HepG2 (cell line): ENCODE measurements at regions not wholly inside any gene's neighbourhood (a gene's known extent, or its start where the extent isn't known, plus 50 kb on each side); places are given as distances from the start of the nearest gene placed in this dataset.

Experiments used
- ATAC-seq: fragments of 200-7000 bp; cut with Tn5 transposase; 3 replicates; pipeline ENCODE4 v1.9.1; 2020; ENCODE audit warnings: mild to moderate bottlenecking, moderate library complexity
- BruUV-seq: library from RNA; stranded (reverse); fragments of 400-500 nt; replicated peaks from 2 replicates; lab custom pipeline; 2021; lab: Mats Ljungman, UMichigan
- CTCF ChIA-PET: fragments of 300-600 bp; formaldehyde crosslinking; extraction: SDS; loops from one replicate; lab custom pipeline; 2021; ENCODE audit warnings: low total read pairs, inconsistent platforms, low intra/inter-chr PET ratio; lab: Yijun Ruan, JAX
- POLR2A ChIA-PET: fragments of 350-600 bp; sonication (Branson Sonifier 250); formaldehyde crosslinking; loops from one replicate; lab custom pipeline; 2020; ENCODE audit warnings: antibody characterized with exemption, inconsistent platforms; lab: Yijun Ruan, JAX
- DNase-seq: peaks from one replicate; pipeline ENCODE4 v3.0.0-alpha.2; 2015; ENCODE audit warnings: low spot score
- FAIRE-seq: peaks from 3 replicates; lab custom pipeline; 2011; peaks lifted over from hg19 to GRCh38; lab: Jason Lieb, UNC
- H2AFZ ChIP-seq: one replicate; pipeline ENCODE4 v1.6.1; 2011; ENCODE audit warnings: low read length, inconsistent platforms
- H3K27ac ChIP-seq: fragments of 300-600 bp; 3 replicates; pipeline ENCODE4 v1.8.0; 2011; ENCODE audit warnings: mixed run types, mild to moderate bottlenecking, mixed read lengths, low read length, inconsistent platforms; ENCODE audit not compliant: insufficient read depth; ENCODE audit errors: extremely low read length
- H3K27me3 ChIP-seq, 2 experiments: fragments of 200-600 bp in 1 of 2; 2 replicates in 1 of 2; 3 replicates in 1 of 2; pipeline versions ENCODE4 v1.6.0 to v1.8.0; 2011; ENCODE audit warnings: low read length in 2 of 2, mild to moderate bottlenecking in 2 of 2, moderate library complexity in 2 of 2, inconsistent platforms in 1 of 2; ENCODE audit not compliant: insufficient read depth in 2 of 2, control insufficient read depth in 1 of 2
- H3K36me3 ChIP-seq, 2 experiments: fragments of 200-600 bp in 1 of 2; replicated peaks in 1 of 2; 2 replicates in 1 of 2; 3 replicates in 1 of 2; pipeline versions ENCODE4 v1.5.1 to v1.8.0; 2011; ENCODE audit warnings: low read length in 2 of 2, inconsistent platforms in 1 of 2; ENCODE audit not compliant: insufficient read depth in 2 of 2, control insufficient read depth in 1 of 2
- H3K4me1 ChIP-seq: 2 replicates; pipeline ENCODE4 v1.5.1; 2012; ENCODE audit warnings: low read length, inconsistent platforms; ENCODE audit not compliant: insufficient read depth
- H3K4me2 ChIP-seq: 2 replicates; pipeline ENCODE4 v1.6.0; 2011; ENCODE audit warnings: low read depth, low read length, inconsistent platforms
- H3K4me3 ChIP-seq, 3 experiments: fragments of 200-600 bp in 1 of 3; sonication (generic), shearing (Covaris generic) in 1 of 3; replicated peaks in 1 of 3; 2 replicates each; pipeline ENCODE4 v1.5.1; 2011 to 2016; ENCODE audit warnings: low read length in 3 of 3, inconsistent platforms in 2 of 3, low read depth in 2 of 3, mild to moderate bottlenecking in 2 of 3, control low read depth in 1 of 3, mixed read lengths in 1 of 3; ENCODE audit not compliant: insufficient read depth in 1 of 3
- H3K79me2 ChIP-seq: one replicate; pipeline ENCODE4 v1.6.1; 2011; ENCODE audit warnings: low read length, inconsistent platforms; ENCODE audit not compliant: insufficient read depth
- H3K9ac ChIP-seq: 2 replicates; pipeline ENCODE4 v1.6.0; 2011; ENCODE audit warnings: mild to moderate bottlenecking, low read depth, low read length, inconsistent platforms; ENCODE audit not compliant: insufficient read depth
- H3K9me3 ChIP-seq: 2 replicates; pipeline ENCODE4 v1.5.1; 2012; ENCODE audit warnings: mild to moderate bottlenecking, low read length
- H4K20me1 ChIP-seq: 2 replicates; pipeline ENCODE4 v1.6.0; 2011; ENCODE audit warnings: inconsistent platforms, mild to moderate bottlenecking, low read length, moderate library complexity; ENCODE audit not compliant: insufficient read depth
- KLF15 ChIP-seq: sonication (generic); formaldehyde crosslinking; IDR thresholded peaks from 2 replicates; pipeline ENCODE4 v1.8.1; 2023; ENCODE audit warnings: borderline replicate concordance, mild to moderate bottlenecking, inconsistent platforms, missing genetic modification reagents, mixed read lengths
- MAFF ChIP-seq: IDR thresholded peaks from 2 replicates; pipeline ENCODE4 v1.6.1; 2011; ENCODE audit warnings: low read depth, low read length, improper control_type of control experiment
- MBNL3 ChIP-seq: fragments of 250-450 bp; sonication (Bioruptor Pico); conservative IDR thresholded peaks from 2 replicates; pipeline ENCODE4 v1.8.0; 2022; ENCODE audit warnings: mild to moderate bottlenecking, inconsistent platforms
- MIXL1 ChIP-seq: IDR thresholded peaks from 2 replicates; pipeline ENCODE4 v1.6.1; 2016
- NPAS2 ChIP-seq: sonication (generic); formaldehyde crosslinking; IDR thresholded peaks from 2 replicates; pipeline ENCODE4 v1.8.0; 2022; ENCODE audit warnings: mild to moderate bottlenecking, missing genetic modification reagents, borderline replicate concordance
- SIN3A ChIP-seq: IDR thresholded peaks from 2 replicates; pipeline ENCODE4 v1.6.1; 2011; ENCODE audit warnings: low read depth, mild to moderate bottlenecking, control low read depth, low read length, borderline replicate concordance
- ZKSCAN8 ChIP-seq: IDR thresholded peaks from 2 replicates; pipeline ENCODE4 v1.6.1; 2016; ENCODE audit warnings: borderline replicate concordance, missing genetic modification reagents, missing compliant biosample characterization
- ZNF605 ChIP-seq: sonication (generic); formaldehyde crosslinking; IDR thresholded peaks from 2 replicates; pipeline ENCODE4 v1.8.0; 2022; ENCODE audit warnings: mild to moderate bottlenecking, missing genetic modification reagents
- WGBS: methylation state at CpG from one replicate; pipeline ENCODE4 v1.1.6; 2017; ENCODE audit warnings: low lambda C conversion rate; 5-methylcytosine and 5-hydroxymethylcytosine counted together
- in situ Hi-C: cut with HindIII; loops from 2 replicates; pipeline ENCODE4 v1.10.0; 2017; ENCODE audit warnings: low pct_unique_long_range_greater_than_20kb; ENCODE audit not compliant: extremely low pct_ligation_motif_present
- intact Hi-C: fragments of 100-400 bp; cut with micrococcal nuclease; formaldehyde crosslinking; loops from one replicate; pipeline ENCODE4 v1.10.0; 2022; ENCODE audit not compliant: unreplicated experiment
- TF ChIP-seq, protein P1 (sequence below), 2 experiments: fragments of 450-650 bp in 1 of 2; sonication (generic) in 1 of 2; formaldehyde crosslinking; IDR thresholded peaks; 2 replicates each; pipeline versions ENCODE4 v1.5.0 to v1.8.0; 2020 to 2022; ENCODE audit warnings: mild to moderate bottlenecking in 1 of 2, missing genetic modification reagents in 1 of 2
- TF ChIP-seq, protein P2 (sequence below): conservative IDR thresholded peaks from 2 replicates; pipeline ENCODE4 v1.6.1; 2018; ENCODE audit warnings: missing genetic modification reagents
- TF ChIP-seq, protein P3 (sequence below): sonication (generic); formaldehyde crosslinking; IDR thresholded peaks from 2 replicates; pipeline ENCODE4 v1.4.0; 2020; ENCODE audit warnings: missing genetic modification reagents, borderline replicate concordance
- TF ChIP-seq, protein P4 (sequence below), 2 experiments: sonication (generic) in 1 of 2; formaldehyde crosslinking in 1 of 2; IDR thresholded peaks; 2 replicates each; pipeline versions ENCODE4 v1.6.1 to v1.9.0; 2014 to 2022; ENCODE audit warnings: antibody characterized with exemption in 1 of 2, borderline replicate concordance in 1 of 2, inconsistent platforms in 1 of 2, low read depth in 1 of 2, missing genetic modification reagents in 1 of 2

DNA sequence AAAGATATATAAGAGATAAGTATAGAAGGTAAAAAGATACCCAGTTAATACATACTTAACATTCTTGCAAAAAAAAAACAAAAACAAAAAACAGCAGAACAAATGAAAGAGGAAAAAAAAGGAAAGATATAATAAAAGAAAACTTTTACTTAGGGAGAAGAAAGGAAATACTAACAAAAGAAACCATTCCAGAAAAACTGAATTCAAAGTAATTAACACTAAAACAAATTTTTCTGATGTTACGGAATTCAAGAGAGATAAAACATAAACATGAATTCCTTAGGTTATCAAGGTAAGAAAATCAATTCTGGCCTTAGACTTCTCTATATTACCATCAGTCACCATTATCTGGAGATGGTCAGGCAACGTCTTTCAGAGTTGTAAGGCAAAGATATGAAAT, 261.8 kb downstream of the ZEB2 start:
- in situ Hi-C loops, result no loop called here
- FAIRE-seq (no peak), ATAC-seq (no peak)
- BruUV-seq, result no TSS peak
- Histone ChIP-seq H3K27ac (no peak overlapping the region), H3K9ac (no peak overlapping the region), H3K4me3 (no peak overlapping the region), H4K20me1 (no peaks in the 10 kb centered on the region), H3K27me3 (no peaks in the 10 kb centered on the region), H3K9me3 (peaks cover 38% of the 10 kb centered on the region), H3K79me2 (no peaks in the 10 kb centered on the region), H3K36me3 (no peaks in the 10 kb centered on the region), H3K4me2 (no peak overlapping the region), H3K4me1 (peaks cover 12% of the 10 kb centered on the region), H2AFZ (no peak overlapping the region)
- CTCF ChIA-PET, result no interaction called here
- 46% methylated on average over 2 of the region's 2 CpGs for WGBS
- POLR2A ChIA-PET, result no interaction called here
- intact Hi-C loops, result no loop called here
- TF ChIP-seq, protein P1, sequence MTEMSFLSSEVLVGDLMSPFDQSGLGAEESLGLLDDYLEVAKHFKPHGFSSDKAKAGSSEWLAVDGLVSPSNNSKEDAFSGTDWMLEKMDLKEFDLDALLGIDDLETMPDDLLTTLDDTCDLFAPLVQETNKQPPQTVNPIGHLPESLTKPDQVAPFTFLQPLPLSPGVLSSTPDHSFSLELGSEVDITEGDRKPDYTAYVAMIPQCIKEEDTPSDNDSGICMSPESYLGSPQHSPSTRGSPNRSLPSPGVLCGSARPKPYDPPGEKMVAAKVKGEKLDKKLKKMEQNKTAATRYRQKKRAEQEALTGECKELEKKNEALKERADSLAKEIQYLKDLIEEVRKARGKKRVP (CRISPR knock-in tag; IDR thresholded peaks at IDR 0.05), result no peak
- TF ChIP-seq ZNF605, result no peak
- no peak for TF ChIP-seq MAFF
- TF ChIP-seq ZKSCAN8 (CRISPR knock-in tag), result no peak
- no peak for TF ChIP-seq KLF15 (CRISPR knock-in tag)
- TF ChIP-seq, protein P2, sequence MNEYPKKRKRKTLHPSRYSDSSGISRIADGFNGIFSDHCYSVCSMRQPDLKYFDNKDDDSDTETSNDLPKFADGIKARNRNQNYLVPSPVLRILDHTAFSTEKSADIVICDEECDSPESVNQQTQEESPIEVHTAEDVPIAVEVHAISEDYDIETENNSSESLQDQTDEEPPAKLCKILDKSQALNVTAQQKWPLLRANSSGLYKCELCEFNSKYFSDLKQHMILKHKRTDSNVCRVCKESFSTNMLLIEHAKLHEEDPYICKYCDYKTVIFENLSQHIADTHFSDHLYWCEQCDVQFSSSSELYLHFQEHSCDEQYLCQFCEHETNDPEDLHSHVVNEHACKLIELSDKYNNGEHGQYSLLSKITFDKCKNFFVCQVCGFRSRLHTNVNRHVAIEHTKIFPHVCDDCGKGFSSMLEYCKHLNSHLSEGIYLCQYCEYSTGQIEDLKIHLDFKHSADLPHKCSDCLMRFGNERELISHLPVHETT (CRISPR knock-in tag), result no peak
- TF ChIP-seq, protein P3, sequence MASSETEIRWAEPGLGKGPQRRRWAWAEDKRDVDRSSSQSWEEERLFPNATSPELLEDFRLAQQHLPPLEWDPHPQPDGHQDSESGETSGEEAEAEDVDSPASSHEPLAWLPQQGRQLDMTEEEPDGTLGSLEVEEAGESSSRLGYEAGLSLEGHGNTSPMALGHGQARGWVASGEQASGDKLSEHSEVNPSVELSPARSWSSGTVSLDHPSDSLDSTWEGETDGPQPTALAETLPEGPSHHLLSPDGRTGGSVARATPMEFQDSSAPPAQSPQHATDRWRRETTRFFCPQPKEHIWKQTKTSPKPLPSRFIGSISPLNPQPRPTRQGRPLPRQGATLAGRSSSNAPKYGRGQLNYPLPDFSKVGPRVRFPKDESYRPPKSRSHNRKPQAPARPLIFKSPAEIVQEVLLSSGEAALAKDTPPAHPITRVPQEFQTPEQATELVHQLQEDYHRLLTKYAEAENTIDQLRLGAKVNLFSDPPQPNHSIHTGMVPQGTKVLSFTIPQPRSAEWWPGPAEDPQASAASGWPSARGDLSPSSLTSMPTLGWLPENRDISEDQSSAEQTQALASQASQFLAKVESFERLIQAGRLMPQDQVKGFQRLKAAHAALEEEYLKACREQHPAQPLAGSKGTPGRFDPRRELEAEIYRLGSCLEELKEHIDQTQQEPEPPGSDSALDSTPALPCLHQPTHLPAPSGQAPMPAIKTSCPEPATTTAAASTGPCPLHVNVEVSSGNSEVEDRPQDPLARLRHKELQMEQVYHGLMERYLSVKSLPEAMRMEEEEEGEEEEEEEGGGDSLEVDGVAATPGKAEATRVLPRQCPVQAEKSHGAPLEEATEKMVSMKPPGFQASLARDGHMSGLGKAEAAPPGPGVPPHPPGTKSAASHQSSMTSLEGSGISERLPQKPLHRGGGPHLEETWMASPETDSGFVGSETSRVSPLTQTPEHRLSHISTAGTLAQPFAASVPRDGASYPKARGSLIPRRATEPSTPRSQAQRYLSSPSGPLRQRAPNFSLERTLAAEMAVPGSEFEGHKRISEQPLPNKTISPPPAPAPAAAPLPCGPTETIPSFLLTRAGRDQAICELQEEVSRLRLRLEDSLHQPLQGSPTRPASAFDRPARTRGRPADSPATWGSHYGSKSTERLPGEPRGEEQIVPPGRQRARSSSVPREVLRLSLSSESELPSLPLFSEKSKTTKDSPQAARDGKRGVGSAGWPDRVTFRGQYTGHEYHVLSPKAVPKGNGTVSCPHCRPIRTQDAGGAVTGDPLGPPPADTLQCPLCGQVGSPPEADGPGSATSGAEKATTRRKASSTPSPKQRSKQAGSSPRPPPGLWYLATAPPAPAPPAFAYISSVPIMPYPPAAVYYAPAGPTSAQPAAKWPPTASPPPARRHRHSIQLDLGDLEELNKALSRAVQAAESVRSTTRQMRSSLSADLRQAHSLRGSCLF (CRISPR knock-in tag), result no peak
- TF ChIP-seq SIN3A, result no peak
- TF ChIP-seq NPAS2 (CRISPR knock-in tag), result no peak
- TF ChIP-seq MIXL1, result no peak
- TF ChIP-seq MBNL3 (CRISPR knock-in tag), result no peak
- TF ChIP-seq, protein P4, sequence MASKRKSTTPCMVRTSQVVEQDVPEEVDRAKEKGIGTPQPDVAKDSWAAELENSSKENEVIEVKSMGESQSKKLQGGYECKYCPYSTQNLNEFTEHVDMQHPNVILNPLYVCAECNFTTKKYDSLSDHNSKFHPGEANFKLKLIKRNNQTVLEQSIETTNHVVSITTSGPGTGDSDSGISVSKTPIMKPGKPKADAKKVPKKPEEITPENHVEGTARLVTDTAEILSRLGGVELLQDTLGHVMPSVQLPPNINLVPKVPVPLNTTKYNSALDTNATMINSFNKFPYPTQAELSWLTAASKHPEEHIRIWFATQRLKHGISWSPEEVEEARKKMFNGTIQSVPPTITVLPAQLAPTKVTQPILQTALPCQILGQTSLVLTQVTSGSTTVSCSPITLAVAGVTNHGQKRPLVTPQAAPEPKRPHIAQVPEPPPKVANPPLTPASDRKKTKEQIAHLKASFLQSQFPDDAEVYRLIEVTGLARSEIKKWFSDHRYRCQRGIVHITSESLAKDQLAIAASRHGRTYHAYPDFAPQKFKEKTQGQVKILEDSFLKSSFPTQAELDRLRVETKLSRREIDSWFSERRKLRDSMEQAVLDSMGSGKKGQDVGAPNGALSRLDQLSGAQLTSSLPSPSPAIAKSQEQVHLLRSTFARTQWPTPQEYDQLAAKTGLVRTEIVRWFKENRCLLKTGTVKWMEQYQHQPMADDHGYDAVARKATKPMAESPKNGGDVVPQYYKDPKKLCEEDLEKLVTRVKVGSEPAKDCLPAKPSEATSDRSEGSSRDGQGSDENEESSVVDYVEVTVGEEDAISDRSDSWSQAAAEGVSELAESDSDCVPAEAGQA (IDR thresholded peaks at IDR 0.05; ENCODE audit: low read depth), result no peak
- TF ChIP-seq, protein P4 (CRISPR knock-in tag; IDR thresholded peaks at IDR 0.05; ENCODE audit: borderline replicate concordance), result no peak
- TF ChIP-seq, all 625 proteins: peak for 0
- no peak for DNase-seq
